GM12878 (cell line): ENCODE measurements at regions not wholly inside any gene's neighbourhood (a gene's known extent, or its start where the extent isn't known, plus 50 kb on each side); places are given as distances from the start of the nearest gene placed in this dataset.

Experiments used
- ATAC-seq: fragments of 200-7000 bp; cut with Tn5 transposase; 3 replicates; pipeline ENCODE4 v1.9.1; 2020; ENCODE audit warnings: mild to moderate bottlenecking, moderate library complexity
- BruUV-seq: library from RNA; stranded (reverse); fragments of 400-500 nt; replicated peaks from 2 replicates; lab custom pipeline; 2021; lab: Mats Ljungman, UMichigan
- CTCF ChIA-PET: fragments of 300-600 bp; sonication (Branson Sonifier 250); formaldehyde crosslinking; extraction: SDS; loops from one replicate; lab custom pipeline; 2021; ENCODE audit warnings: inconsistent platforms; lab: Yijun Ruan, JAX
- POLR2A ChIA-PET: fragments of 350-600 bp; formaldehyde crosslinking; extraction: SDS; loops from one replicate; lab custom pipeline; 2021; ENCODE audit warnings: inconsistent platforms; lab: Charles Lee
- RAD21 ChIA-PET: fragments of 300-600 bp; sonication (Branson Sonifier 250); formaldehyde crosslinking; loops from one replicate; lab custom pipeline; 2023; ENCODE audit warnings: antibody characterized with exemption; ENCODE audit not compliant: unreplicated experiment; lab: Charles Lee
- SMC1A ChIA-PET: fragments of 300-600 bp; sonication (Branson Sonifier 250); formaldehyde crosslinking; loops from one replicate; lab custom pipeline; 2023; ENCODE audit not compliant: unreplicated experiment, uncharacterized antibody; lab: Charles Lee
- DNase-seq: peaks from one replicate; pipeline ENCODE4 v3.0.0-alpha.2; 2011; ENCODE audit warnings: low read depth, low spot score
- FAIRE-seq: peaks from 3 replicates; lab custom pipeline; 2011; peaks lifted over from hg19 to GRCh38; lab: Jason Lieb, UNC
- H2AFZ ChIP-seq: 2 replicates; pipeline ENCODE4 v1.6.0; 2011; ENCODE audit warnings: low read depth, low read length, control low read depth; ENCODE audit not compliant: control insufficient read depth
- H3K27ac ChIP-seq: 2 replicates; pipeline ENCODE4 v1.5.1; 2011; ENCODE audit warnings: control low read depth; ENCODE audit not compliant: control insufficient read depth, insufficient read depth
- H3K27me3 ChIP-seq, 2 experiments: replicated peaks in 1 of 2; 2 replicates each; pipeline versions ENCODE4 v1.6.0 to v1.6.1; 2011; ENCODE audit warnings: low read length in 1 of 2; ENCODE audit not compliant: control insufficient read depth in 2 of 2, insufficient read depth in 2 of 2
- H3K36me3 ChIP-seq, 2 experiments: 2 replicates each; pipeline ENCODE4 v1.5.1; 2011; ENCODE audit warnings: low read length in 1 of 2; ENCODE audit not compliant: control insufficient read depth in 2 of 2, insufficient read depth in 2 of 2
- H3K4me1 ChIP-seq: 2 replicates; pipeline ENCODE4 v1.6.1; 2011; ENCODE audit warnings: mild to moderate bottlenecking, low read length, moderate library complexity, mixed read lengths; ENCODE audit not compliant: control insufficient read depth, insufficient read depth
- H3K4me2 ChIP-seq: 2 replicates; pipeline ENCODE4 v1.6.0; 2011; ENCODE audit warnings: control low read depth; ENCODE audit not compliant: control insufficient read depth, insufficient read depth
- H3K4me3 ChIP-seq: fragments of 200-600 bp; sonication (generic); 2 replicates; pipeline ENCODE4 v1.5.1; 2016
- H3K79me2 ChIP-seq: 2 replicates; pipeline ENCODE4 v1.6.0; 2011; ENCODE audit warnings: low read length; ENCODE audit not compliant: control insufficient read depth, insufficient read depth
- H3K9ac ChIP-seq: 2 replicates; pipeline ENCODE4 v1.8.0; 2011; ENCODE audit warnings: low read length, control low read depth, mixed read lengths; ENCODE audit not compliant: control insufficient read depth, insufficient read depth
- H3K9me3 ChIP-seq: replicated peaks from 3 replicates; pipeline ENCODE4 v1.5.1; 2011; ENCODE audit warnings: mild to moderate bottlenecking, low read length; ENCODE audit not compliant: control insufficient read depth, insufficient read depth
- H4K20me1 ChIP-seq: 2 replicates; pipeline ENCODE4 v1.6.0; 2011; ENCODE audit not compliant: control insufficient read depth, insufficient read depth
- EED ChIP-seq: sonication (generic); IDR thresholded peaks from 2 replicates; pipeline ENCODE4 v1.6.1; 2016; ENCODE audit warnings: antibody characterized with exemption, low read depth
- IRF4 ChIP-seq: IDR thresholded peaks from 2 replicates; pipeline ENCODE4 v1.6.1; 2011; ENCODE audit warnings: low read depth, low read length
- NFYB ChIP-seq: IDR thresholded peaks from 2 replicates; pipeline ENCODE4 v1.6.1; 2011; ENCODE audit warnings: low read depth, mild to moderate bottlenecking, low read length, improper control_type of control experiment, moderate library complexity; ENCODE audit not compliant: insufficient read depth
- PKNOX1 ChIP-seq: fragments of 450-650 bp; IDR thresholded peaks from 2 replicates; pipeline ENCODE4 v1.6.1; 2016; ENCODE audit warnings: mild to moderate bottlenecking
- SIN3A ChIP-seq: IDR thresholded peaks from 2 replicates; pipeline ENCODE4 v1.6.1; 2012; ENCODE audit warnings: low read depth, low read length, improper control_type of control experiment
- TBL1XR1 ChIP-seq: IDR thresholded peaks from 2 replicates; pipeline ENCODE4 v1.6.1; 2012; ENCODE audit warnings: low read depth, low read length, improper control_type of control experiment
- ZBTB40 ChIP-seq: fragments of 450-650 bp; IDR thresholded peaks from 2 replicates; pipeline ENCODE4 v1.6.1; 2016; ENCODE audit warnings: mild to moderate bottlenecking, moderate library complexity, borderline replicate concordance
- ZNF384 ChIP-seq: IDR thresholded peaks from 2 replicates; pipeline ENCODE4 v1.6.1; 2012; ENCODE audit warnings: low read depth, mild to moderate bottlenecking, low read length, improper control_type of control experiment, borderline replicate concordance
- ZNF687 ChIP-seq: fragments of 450-650 bp; IDR thresholded peaks from 2 replicates; pipeline ENCODE4 v1.6.1; 2017; ENCODE audit warnings: mild to moderate bottlenecking, moderate library complexity
- WGBS: methylation state at CpG from one replicate; pipeline ENCODE4 v1.1.6; 2016; ENCODE audit warnings: low lambda C conversion rate; ENCODE audit not compliant: insufficient replicate concordance, insufficient coverage; ENCODE audit errors: missing lambda C conversion rate; 5-methylcytosine and 5-hydroxymethylcytosine counted together
- in situ Hi-C: fragments of 300-500 bp; cut with MboI; formaldehyde crosslinking; loops from 9 replicates; pipeline ENCODE4 v1.14.3; 2018; ENCODE audit warnings: mixed read lengths
- intact Hi-C: fragments of 100-400 bp; cut with micrococcal nuclease; formaldehyde crosslinking; loops from one replicate; pipeline ENCODE4 v1.14.2; 2022; ENCODE audit not compliant: unreplicated experiment

- H2AFZ ChIP-seq = no peak overlapping the region
- H3K9ac ChIP-seq = no peak overlapping the region
- intact Hi-C loops (no loop called here), in situ Hi-C loops (no loop called here)
- ChIA-PET CTCF (interaction anchor here (1.0 to 1.5 kb wide), 2 partner anchors 11 to 79 kb away, joined by 3 to 4 read pairs; no protein-coding TSS in a partner anchor), POLR2A (no interaction called here), RAD21 (interaction anchor here (1.0 kb wide), 1 partner anchor 123 kb away, joined by 3 read pairs; no protein-coding TSS in a partner anchor), SMC1A (interaction anchor here (1.2 kb wide), 1 partner anchor 72 kb away, joined by 4 read pairs; no protein-coding TSS in a partner anchor)
- H3K4me3 ChIP-seq = no peak overlapping the region
- no peak overlapping the region for H3K4me2 ChIP-seq
- no peaks in the 10 kb centered on the region; a peak in 1 of 4 replicates for H3K27me3 ChIP-seq
- H3K4me1 ChIP-seq = no peaks in the 10 kb centered on the region
- no peaks in the 10 kb centered on the region for H3K9me3 ChIP-seq
- WGBS = 25% methylated on average over 3 of the region's 3 CpGs
- no peaks in the 10 kb centered on the region for H3K79me2 ChIP-seq
- BruUV-seq = no TSS peak
- no peaks in the 10 kb centered on the region for H4K20me1 ChIP-seq
- no peak for TF ChIP-seq PKNOX1
- no peak for TF ChIP-seq ZNF384
- no peak for TF ChIP-seq ZBTB40
- no peak for TF ChIP-seq NFYB
- no peak for TF ChIP-seq IRF4
- no peak for TF ChIP-seq SIN3A
- no peak for TF ChIP-seq TBL1XR1
- TF ChIP-seq ZNF687 = no peak
- TF ChIP-seq EED = no peak
- DNase-seq = no peak
- H3K36me3 ChIP-seq = no peaks in the 10 kb centered on the region
- FAIRE-seq = no peak
- no peak for ATAC-seq
- no peak overlapping the region for H3K27ac ChIP-seq
Measured at GRCh38 chr1:229986737-229987337, 80.2 kb upstream of the GALNT2 start.
